GM13977 (cell line): ENCODE measurements at regions not wholly inside any gene's neighbourhood (a gene's known extent, or its start where the extent isn't known, plus 50 kb on each side); places are given as distances from the start of the nearest gene placed in this dataset.

Source experiments
- DNase-seq: peaks from one replicate; pipeline ENCODE4 v3.0.0; 2012; ENCODE audit warnings: low spot score
- CTCF ChIP-seq: IDR thresholded peaks from 2 replicates; pipeline ENCODE4 v1.5.1; 2012; ENCODE audit warnings: mild to moderate bottlenecking, control low read depth; ENCODE audit not compliant: insufficient read depth; ENCODE audit errors: extremely low read depth, missing control alignments
- in situ Hi-C: fragments of 300-500 bp; cut with MboI; formaldehyde crosslinking; loops from one replicate; pipeline ENCODE4 v1.12.0; 2022; ENCODE audit warnings: low sequenced_read_pairs, low pct_unique_long_range_greater_than_20kb, mixed read lengths, inconsistent platforms; ENCODE audit not compliant: unreplicated experiment

GRCh38 chrX:39773923-39774773 lies 323.6 kb downstream of the BCOR start:
- TF ChIP-seq CTCF: no peak
- in situ Hi-C loops: no loop called here
- no peak for DNase-seq

- in situ Hi-C loops: no loop called here
- no peak for DNase-seq
- TF ChIP-seq CTCF: no peak
Measured at GRCh38 chrX:39774774-39775328, 322.9 kb downstream of the BCOR start.

- in situ Hi-C loops: no loop called here
Measured at GRCh38 chrX:39777623-39778025, 320.1 kb downstream of the BCOR start.

GRCh38 chrX:39779952-39780783 lies 317.6 kb downstream of the BCOR start:
- DNase-seq: no peak
- in situ Hi-C loops: no loop called here
- TF ChIP-seq CTCF: no peak

More at GRCh38 chrX:39777623-39778025, 320.1 kb downstream of the BCOR start:
- no peak for DNase-seq
- TF ChIP-seq CTCF: no peak

GRCh38 chrX:39782276-39782675 lies 315.5 kb downstream of the BCOR start:
- in situ Hi-C loops: no loop called here
- DNase-seq: no peak
- no peak for TF ChIP-seq CTCF

- no peak for DNase-seq
- in situ Hi-C loops: no loop called here
- TF ChIP-seq CTCF: no peak
Measured at GRCh38 chrX:39787999-39788398, 309.8 kb downstream of the BCOR start.
